Suprapubic skin (tissue), 4 donors: ENCODE measurements at regions not wholly inside any gene's neighbourhood (a gene's known extent, or its start where the extent isn't known, plus 50 kb on each side); places are given as distances from the start of the nearest gene placed in this dataset.

Source experiments
- EP300 ChIP-seq: sonication (generic); formaldehyde crosslinking; IDR thresholded peaks from one replicate; pipeline ENCODE4 v1.6.1; 2017; ENCODE audit warnings: antibody characterized with exemption
- POLR2A ChIP-seq, 2 donors: fragments of 450-650 bp; IDR thresholded peaks; one replicate each; pipeline ENCODE4 v1.6.1; 2017; ENCODE audit warnings: antibody characterized with exemption in 2 of 2, mild to moderate bottlenecking in 2 of 2, moderate library complexity in 2 of 2
- POLR2AphosphoS5 ChIP-seq, 3 donors: sonication (generic); formaldehyde crosslinking; IDR thresholded peaks; one replicate each; pipeline ENCODE4 v1.6.1; 2017; ENCODE audit warnings: antibody characterized with exemption in 3 of 3
- TF ChIP-seq, protein P1 (sequence below), 2 donors: fragments of 200-600 bp in 1 of 2; fragments of 450-650 bp in 1 of 2; sonication (generic) in 1 of 2; IDR thresholded peaks; one replicate each; pipeline ENCODE4 v1.5.1; 2016 to 2019; ENCODE audit warnings: antibody characterized with exemption in 2 of 2, mild to moderate bottlenecking in 1 of 2, moderate library complexity in 1 of 2

DNA sequence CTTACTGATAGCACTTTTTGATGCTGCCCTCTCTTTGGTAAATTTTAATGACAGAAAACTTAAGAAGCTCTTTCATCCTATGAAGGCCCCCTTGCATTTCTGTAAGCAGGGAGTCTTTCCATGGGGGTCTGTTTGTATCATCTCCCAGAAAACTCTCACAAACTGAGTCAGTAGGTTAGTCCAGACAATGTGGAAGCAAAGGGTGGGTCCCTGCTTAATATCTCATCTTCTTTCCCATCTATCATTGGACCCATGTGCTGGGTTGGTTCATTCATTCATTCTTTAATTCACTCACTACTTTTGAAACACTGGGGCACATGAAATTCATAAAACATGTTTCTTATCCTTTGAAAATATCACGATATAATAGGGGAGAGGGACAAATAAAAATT, 164.3 kb downstream of the NTMT2 start:
- TF ChIP-seq, protein P1, sequence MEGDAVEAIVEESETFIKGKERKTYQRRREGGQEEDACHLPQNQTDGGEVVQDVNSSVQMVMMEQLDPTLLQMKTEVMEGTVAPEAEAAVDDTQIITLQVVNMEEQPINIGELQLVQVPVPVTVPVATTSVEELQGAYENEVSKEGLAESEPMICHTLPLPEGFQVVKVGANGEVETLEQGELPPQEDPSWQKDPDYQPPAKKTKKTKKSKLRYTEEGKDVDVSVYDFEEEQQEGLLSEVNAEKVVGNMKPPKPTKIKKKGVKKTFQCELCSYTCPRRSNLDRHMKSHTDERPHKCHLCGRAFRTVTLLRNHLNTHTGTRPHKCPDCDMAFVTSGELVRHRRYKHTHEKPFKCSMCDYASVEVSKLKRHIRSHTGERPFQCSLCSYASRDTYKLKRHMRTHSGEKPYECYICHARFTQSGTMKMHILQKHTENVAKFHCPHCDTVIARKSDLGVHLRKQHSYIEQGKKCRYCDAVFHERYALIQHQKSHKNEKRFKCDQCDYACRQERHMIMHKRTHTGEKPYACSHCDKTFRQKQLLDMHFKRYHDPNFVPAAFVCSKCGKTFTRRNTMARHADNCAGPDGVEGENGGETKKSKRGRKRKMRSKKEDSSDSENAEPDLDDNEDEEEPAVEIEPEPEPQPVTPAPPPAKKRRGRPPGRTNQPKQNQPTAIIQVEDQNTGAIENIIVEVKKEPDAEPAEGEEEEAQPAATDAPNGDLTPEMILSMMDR (IDR thresholded peaks at IDR 0.05): no peak
- no peak for TF ChIP-seq POLR2A (IDR thresholded peaks at IDR 0.05)
- TF ChIP-seq EP300: no peak
- no peak for TF ChIP-seq POLR2AphosphoS5 (IDR thresholded peaks at IDR 0.05)
